ENCODE measurements at regions not wholly inside any gene's neighbourhood (a gene's known extent, or its start where the extent isn't known, plus 50 kb on each side); places are given as distances from the start of the nearest gene placed in this dataset.

GRCh38 chr2:76381624-76382023 lies 670.9 kb upstream of the GCFC2 start:
- H3K4me2 ChIP-seq (ENCODE audit: low read length) = no peak overlapping the region
- H3K27me3 ChIP-seq (ENCODE audit: control insufficient read depth, low read length) = no peaks in the 10 kb centered on the region
- H3K4me1 ChIP-seq (ENCODE audit: control insufficient read depth, low read length) = no peaks in the 10 kb centered on the region
- no peak overlapping the region for H3K27ac ChIP-seq (ENCODE audit: low read depth, low read length)
- no peaks in the 10 kb centered on the region for H3K9me2 ChIP-seq (replicated peaks; ENCODE audit: control insufficient read depth, low read length)
- H3K9me3 ChIP-seq (ENCODE audit: control insufficient read depth, insufficient read depth, low read length) = no peaks in the 10 kb centered on the region
- TF ChIP-seq EZH2phosphoT487 (IDR thresholded peaks at IDR 0.05; ENCODE audit: borderline replicate concordance, low read length) (no peak), CTCF (IDR thresholded peaks at IDR 0.05; ENCODE audit: low read depth, low read length, poor library complexity, severe bottlenecking) (no peak)
- H3K36me3 ChIP-seq (ENCODE audit: control insufficient read depth, low read length) = no peaks in the 10 kb centered on the region
- no peaks in the 10 kb centered on the region for H4K20me1 ChIP-seq (ENCODE audit: control insufficient read depth, insufficient read depth, low read depth, low read length)
- H3K79me2 ChIP-seq (ENCODE audit: control insufficient read depth, low read length) = no peaks in the 10 kb centered on the region
- H3F3A ChIP-seq (ENCODE audit: control insufficient read depth, insufficient read depth) = no peaks in the 10 kb centered on the region
- H3K4me3 ChIP-seq (ENCODE audit: low read length) = no peak overlapping the region

GRCh38 chr2:76378140-76378539 lies 667.4 kb upstream of the GCFC2 start:
- Histone ChIP-seq H3K27me3 (ENCODE audit: control insufficient read depth, low read length) (no peaks in the 10 kb centered on the region), H3K4me3 (ENCODE audit: low read length) (no peak overlapping the region), H3F3A (ENCODE audit: control insufficient read depth, insufficient read depth) (no peaks in the 10 kb centered on the region), H3K9me2 (replicated peaks; ENCODE audit: control insufficient read depth, low read length) (no peaks in the 10 kb centered on the region), H3K36me3 (ENCODE audit: control insufficient read depth, low read length) (no peaks in the 10 kb centered on the region), H3K9me3 (ENCODE audit: control insufficient read depth, insufficient read depth, low read length) (no peaks in the 10 kb centered on the region), H3K4me1 (ENCODE audit: control insufficient read depth, low read length) (no peaks in the 10 kb centered on the region), H4K20me1 (ENCODE audit: control insufficient read depth, insufficient read depth, low read depth, low read length) (no peaks in the 10 kb centered on the region), H3K27ac (ENCODE audit: low read depth, low read length) (no peak overlapping the region), H3K4me2 (ENCODE audit: low read length) (no peak overlapping the region), H3K79me2 (ENCODE audit: control insufficient read depth, low read length) (no peaks in the 10 kb centered on the region)
- TF ChIP-seq CTCF (IDR thresholded peaks at IDR 0.05; ENCODE audit: low read depth, low read length, poor library complexity, severe bottlenecking) (no peak), EZH2phosphoT487 (IDR thresholded peaks at IDR 0.05; ENCODE audit: borderline replicate concordance, low read length) (no peak)

- Histone ChIP-seq H3K4me1 (ENCODE audit: control insufficient read depth, low read length) (no peaks in the 10 kb centered on the region), H3K27me3 (ENCODE audit: control insufficient read depth, low read length) (no peaks in the 10 kb centered on the region), H3K9me3 (ENCODE audit: control insufficient read depth, insufficient read depth, low read length) (no peaks in the 10 kb centered on the region), H4K20me1 (ENCODE audit: control insufficient read depth, insufficient read depth, low read depth, low read length) (no peaks in the 10 kb centered on the region), H3F3A (ENCODE audit: control insufficient read depth, insufficient read depth) (no peaks in the 10 kb centered on the region), H3K4me3 (ENCODE audit: low read length) (no peak overlapping the region), H3K27ac (ENCODE audit: low read depth, low read length) (no peak overlapping the region), H3K9me2 (replicated peaks; ENCODE audit: control insufficient read depth, low read length) (no peaks in the 10 kb centered on the region), H3K4me2 (ENCODE audit: low read length) (no peak overlapping the region), H3K79me2 (ENCODE audit: control insufficient read depth, low read length) (no peaks in the 10 kb centered on the region), H3K36me3 (ENCODE audit: control insufficient read depth, low read length) (no peaks in the 10 kb centered on the region)
- TF ChIP-seq CTCF (IDR thresholded peaks at IDR 0.05; ENCODE audit: low read depth, low read length, poor library complexity, severe bottlenecking) = no peak
- TF ChIP-seq EZH2phosphoT487 (IDR thresholded peaks at IDR 0.05; ENCODE audit: borderline replicate concordance, low read length) = no peak
Measured at GRCh38 chr2:76341439-76341838, 630.7 kb upstream of the GCFC2 start.

GRCh38 chr2:76332871-76333270 lies 622.2 kb upstream of the GCFC2 start:
- H4K20me1 ChIP-seq (ENCODE audit: control insufficient read depth, insufficient read depth, low read depth, low read length) = no peaks in the 10 kb centered on the region
- no peaks in the 10 kb centered on the region for H3K79me2 ChIP-seq (ENCODE audit: control insufficient read depth, low read length)
- no peaks in the 10 kb centered on the region for H3K36me3 ChIP-seq (ENCODE audit: control insufficient read depth, low read length)
- no peaks in the 10 kb centered on the region for H3K4me1 ChIP-seq (ENCODE audit: control insufficient read depth, low read length)
- no peak overlapping the region for H3K4me2 ChIP-seq (ENCODE audit: low read length)
- H3K27me3 ChIP-seq (ENCODE audit: control insufficient read depth, low read length) = no peaks in the 10 kb centered on the region
- H3K9me2 ChIP-seq (replicated peaks; ENCODE audit: control insufficient read depth, low read length) = no peaks in the 10 kb centered on the region
- H3K27ac ChIP-seq (ENCODE audit: low read depth, low read length) = no peak overlapping the region
- H3K4me3 ChIP-seq (ENCODE audit: low read length) = no peak overlapping the region
- TF ChIP-seq CTCF (IDR thresholded peaks at IDR 0.05; ENCODE audit: low read depth, low read length, poor library complexity, severe bottlenecking) (no peak), EZH2phosphoT487 (IDR thresholded peaks at IDR 0.05; ENCODE audit: borderline replicate concordance, low read length) (no peak)
- H3K9me3 ChIP-seq (ENCODE audit: control insufficient read depth, insufficient read depth, low read length) = no peaks in the 10 kb centered on the region
- no peaks in the 10 kb centered on the region for H3F3A ChIP-seq (ENCODE audit: control insufficient read depth, insufficient read depth)
